ENCODE measurements at regions not wholly inside any gene's neighbourhood (a gene's known extent, or its start where the extent isn't known, plus 50 kb on each side); places are given as distances from the start of the nearest gene placed in this dataset.
"Not testable (repeated sequence)": the region's sequence is repeated elsewhere in the genome, so short reads cannot be mapped to it uniquely, and the experiment has no call there.

DNA sequence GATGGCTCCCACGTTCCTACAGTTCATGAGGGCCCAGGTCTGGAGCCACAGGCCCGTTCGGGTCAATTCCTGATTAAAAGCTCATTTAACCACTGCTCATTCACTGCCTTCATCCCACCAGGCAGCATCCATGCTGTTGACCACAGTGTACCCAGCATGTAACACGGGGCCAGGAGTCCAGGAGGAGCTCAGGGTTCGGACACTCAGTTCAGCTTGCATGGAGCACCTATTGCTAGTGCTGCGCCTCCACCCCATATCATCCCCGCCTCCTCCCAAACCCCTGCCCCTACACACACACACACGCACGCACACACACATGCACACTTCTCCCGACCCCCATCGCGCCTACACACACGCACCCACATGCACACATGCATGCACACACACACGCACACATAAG is 72.9 kb upstream of the SNTG2 start:
- no peak for DNase-seq

- DNase-seq, result no peak
Measured at GRCh38 chr2:875687-876615, 74.7 kb upstream of the SNTG2 start.

DNA sequence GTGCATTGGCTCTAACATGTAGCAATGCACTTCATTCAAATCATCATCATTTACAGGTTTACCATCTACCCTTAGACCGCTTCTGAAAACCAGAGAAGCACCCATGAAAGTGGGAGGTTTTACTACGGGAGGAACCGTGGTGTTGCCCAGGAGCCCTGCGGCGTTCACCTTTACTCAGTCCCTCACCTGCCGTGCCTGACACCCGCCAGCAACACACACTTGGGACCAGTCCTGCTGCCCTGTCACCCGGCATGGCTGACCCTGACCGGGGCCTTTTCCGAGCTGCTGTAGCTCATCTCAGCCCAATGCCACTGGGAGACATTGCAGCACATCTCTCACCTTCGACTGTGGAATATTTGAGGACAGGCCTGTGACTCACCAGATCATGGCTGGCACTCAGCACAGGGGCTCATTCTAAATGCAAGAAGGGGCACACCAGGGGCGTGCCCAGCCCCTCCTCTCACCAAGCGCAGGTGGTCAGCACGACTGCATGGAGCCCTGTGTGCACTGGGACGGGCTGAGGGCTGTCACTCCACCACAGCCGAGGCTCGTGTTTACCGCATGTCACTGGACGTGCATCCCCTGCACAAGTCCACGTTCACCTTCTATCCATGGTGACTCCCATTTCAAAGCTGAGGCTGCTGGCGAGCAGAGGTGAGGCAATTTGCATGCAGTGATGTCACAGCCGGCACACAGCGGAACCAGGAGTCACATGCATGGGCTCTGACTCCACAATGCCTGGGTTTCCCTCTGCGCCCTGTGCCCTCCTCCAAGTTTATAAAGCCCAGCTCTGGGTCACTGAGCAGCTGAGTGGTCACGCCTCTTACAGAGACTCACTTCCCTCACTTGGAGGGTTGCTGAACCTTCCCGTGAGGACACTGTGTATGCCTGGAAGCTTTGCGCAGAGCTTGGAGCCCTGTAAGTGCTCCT is 76.7 kb upstream of the SNTG2 start:
- DNase-seq, result no peak

GRCh38 chr2:873027-873426 is 77.6 kb upstream of the SNTG2 start:
- no peak for DNase-seq

- DNase-seq, result no peak
Measured at GRCh38 chr2:871926-872680, 78.5 kb upstream of the SNTG2 start.

- DNase-seq, result no peak
Measured at GRCh38 chr2:871175-871727, 79.4 kb upstream of the SNTG2 start.

DNA sequence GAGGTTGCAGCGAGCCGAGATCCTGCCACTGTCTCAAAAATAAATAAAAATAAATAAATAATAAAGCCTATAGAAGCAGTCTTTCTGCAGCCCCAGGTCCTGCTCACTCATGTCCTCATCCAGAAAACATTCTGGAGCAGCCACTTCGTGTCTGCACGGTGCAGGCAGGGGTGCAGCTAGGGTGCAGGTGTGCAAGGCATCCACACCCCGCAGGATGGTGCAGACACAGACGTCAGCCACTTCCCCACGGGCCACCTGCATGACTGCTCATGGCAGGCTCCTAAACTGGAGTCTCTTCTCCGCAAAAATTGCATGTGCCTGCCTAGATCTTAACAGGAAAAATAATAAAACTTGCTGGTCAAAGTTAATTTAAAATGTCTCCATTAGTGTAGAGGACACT is 80.2 kb upstream of the SNTG2 start:
- DNase-seq, result no peak

DNA sequence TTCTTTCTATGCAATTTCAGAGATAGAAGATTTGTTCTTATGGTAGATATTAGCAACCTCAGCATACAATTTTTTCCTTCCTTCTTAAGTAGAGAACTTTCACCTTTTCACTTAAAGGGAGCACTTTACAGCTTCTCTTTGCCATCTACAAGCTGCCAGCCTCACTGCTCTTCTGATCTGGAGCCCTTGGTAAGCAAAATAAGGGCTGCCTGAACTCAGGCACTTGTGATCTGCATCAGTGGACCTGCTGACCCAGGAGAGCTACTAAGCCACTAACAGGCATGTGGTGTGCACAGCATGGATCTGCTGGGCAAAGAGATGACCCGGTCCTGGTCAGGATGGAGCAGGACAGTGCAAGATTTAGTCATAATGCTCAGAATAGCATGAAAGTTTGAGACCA is 80.8 kb upstream of the SNTG2 start:
- DNase-seq, result no peak

DNA sequence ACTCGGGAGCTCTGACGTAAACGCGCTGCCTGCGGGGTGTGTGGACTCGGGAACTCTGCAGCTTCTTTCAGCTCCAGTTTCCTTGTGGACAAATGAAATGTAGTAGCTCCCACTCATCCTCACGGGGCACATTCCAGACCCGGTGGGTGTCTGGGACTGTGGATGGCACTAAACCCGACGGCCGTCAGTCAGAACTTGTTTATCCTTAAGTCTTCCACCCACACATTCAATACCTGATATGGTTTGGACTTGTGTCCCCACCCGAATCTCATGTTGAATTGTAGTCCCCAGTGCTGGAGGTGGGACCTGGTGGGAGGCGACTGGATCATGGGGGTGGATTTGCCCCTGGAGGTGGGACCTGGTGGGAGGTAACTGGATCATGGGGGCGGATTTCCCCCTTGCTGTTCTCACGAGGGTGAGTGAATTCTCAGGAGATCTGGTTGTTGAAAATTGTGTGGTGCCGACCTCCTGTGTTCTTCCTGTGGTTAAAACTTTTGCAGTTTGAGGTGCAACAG is 81.2 kb upstream of the SNTG2 start:
- DNase-seq, result no peak

DNA sequence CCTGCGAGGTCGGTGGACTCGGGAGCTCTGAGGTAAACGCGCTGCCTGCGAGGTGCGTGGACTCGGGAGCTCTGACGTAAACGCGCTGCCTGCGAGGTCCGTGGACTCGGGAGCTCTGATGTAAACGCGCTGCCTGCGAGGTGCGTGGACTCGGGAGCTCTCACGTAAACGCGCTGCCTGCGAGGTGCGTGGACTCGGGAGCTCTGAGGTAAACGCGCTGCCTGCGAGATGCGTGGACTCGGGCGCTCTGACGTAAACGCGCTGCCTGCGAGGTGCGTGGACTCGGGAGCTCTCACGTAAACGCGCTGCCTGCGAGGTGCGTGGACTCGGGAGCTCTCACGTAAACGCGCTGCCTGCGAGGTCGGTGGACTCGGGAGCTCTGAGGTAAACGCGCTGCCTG is 81.8 kb upstream of the SNTG2 start:
- DNase-seq, result not testable (repeated sequence)

DNA sequence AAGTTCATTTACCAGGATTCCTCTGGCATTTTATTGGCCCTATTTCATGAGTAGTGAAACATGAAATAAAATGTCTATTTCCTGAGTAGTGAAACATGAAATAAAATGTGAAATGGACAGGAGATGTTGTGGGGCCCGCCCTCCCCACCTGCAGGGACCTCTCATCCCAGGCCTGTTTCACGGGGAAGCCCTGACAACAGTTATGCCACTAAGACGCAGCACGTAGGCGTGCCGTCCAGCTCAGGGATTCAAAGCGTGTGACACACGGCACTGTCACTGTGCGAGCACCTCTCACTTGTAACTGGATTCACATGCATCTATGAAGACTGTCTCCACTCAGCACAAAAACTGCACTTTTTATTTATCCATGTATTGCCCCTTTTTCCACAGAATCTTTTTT is 83.4 kb upstream of the SNTG2 start:
- DNase-seq, result no peak

GRCh38 chr2:866887-867286 is 83.8 kb upstream of the SNTG2 start:
- no peak for DNase-seq

DNA sequence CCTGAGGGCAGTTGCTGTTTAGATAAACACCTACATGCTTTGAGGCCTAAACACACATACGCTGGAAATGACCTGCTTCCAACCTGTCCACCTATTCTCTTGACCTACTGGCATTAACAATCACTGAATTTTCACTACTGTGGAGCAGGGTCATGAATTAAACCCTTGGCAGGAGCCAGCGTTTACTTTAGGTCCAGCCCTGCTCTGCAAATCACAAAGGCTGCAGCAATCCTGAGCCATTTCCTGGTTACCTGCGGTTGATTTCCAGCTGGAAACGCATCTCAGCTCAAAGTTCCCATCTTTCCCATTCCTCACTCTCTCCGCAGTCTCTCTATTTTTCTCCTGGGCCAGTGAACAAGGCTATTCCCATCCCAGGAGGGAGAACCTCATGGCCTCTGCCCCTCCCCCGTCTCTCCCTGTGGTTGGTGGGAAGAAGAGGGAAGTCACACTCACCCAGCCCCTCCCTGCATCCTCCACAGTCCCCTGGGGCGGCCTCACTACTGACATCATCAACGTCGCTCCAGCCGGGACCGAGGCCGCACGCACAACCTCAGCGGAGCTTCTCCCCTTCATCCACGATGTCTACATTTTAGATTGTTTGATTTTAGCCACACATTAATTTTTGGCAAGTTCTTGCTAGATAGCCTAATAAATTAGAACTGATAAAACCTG is 84.5 kb upstream of the SNTG2 start:
- DNase-seq, result no peak

DNA sequence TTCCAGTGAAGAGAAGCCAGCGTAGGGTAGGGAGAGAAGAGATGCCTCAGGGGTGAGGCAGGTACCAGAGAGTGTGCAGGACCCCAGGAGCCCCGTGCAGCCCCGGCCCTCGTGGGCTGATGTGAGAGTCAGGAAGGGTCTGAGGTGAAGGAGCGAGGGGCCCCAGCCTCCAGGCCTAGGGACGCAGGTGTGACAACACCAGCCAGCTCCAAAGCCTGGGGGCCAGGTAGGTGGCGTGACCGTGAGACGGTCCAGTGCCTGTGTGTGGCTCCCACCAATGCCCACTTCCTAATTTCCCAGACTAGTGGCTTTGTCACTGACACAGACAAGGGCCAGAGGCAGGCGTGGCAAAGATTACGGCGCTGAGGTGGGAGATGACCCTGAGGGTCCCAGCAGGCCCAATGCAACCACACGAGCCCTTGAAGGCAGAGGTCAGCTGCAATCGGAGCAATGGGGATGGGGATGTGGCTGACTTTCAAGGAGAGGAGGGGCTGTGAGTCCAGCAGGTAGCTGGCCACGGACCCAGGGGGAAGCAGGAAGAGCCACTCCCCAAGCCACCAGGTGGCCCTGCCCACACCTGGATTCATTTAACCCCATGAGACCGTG is 86.0 kb upstream of the SNTG2 start:
- no peak for DNase-seq

GRCh38 chr2:863732-864450 is 86.8 kb upstream of the SNTG2 start:
- no peak for DNase-seq

DNA sequence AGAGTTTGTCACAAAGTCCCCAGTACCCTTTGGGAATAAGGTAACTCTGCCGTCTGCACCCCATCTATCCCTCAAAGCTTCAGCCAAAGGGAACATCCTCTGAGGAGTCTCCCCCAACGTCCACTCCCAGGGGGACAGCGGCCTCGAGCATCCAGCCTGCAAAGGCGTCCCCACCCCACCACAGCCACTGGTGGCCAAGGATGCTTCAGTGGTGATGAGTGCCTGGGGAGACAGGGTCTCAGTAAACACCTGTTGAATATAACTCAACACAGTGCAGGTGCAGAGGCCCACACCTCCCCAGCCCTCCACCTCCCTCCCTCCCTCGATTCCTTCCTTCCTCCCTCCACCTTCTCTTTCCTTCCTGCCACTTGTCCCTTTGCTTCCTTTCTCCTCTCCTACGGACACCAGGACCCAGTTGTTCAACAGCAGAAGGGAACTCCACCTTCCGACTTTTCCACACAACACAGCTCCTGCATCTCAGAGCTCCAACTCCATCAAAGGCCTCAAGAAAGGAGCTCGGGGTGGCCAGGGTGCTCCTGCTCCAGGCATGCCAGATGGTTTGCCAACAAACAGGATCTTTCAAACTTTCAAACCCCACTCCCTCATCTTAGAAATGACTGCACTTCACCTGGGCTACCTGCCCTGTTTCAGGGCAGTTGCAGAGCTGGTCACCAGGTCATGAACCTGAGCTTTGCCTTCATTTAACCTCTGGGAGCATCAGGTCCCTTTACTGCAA is 87.8 kb upstream of the SNTG2 start:
- no peak for DNase-seq

DNA sequence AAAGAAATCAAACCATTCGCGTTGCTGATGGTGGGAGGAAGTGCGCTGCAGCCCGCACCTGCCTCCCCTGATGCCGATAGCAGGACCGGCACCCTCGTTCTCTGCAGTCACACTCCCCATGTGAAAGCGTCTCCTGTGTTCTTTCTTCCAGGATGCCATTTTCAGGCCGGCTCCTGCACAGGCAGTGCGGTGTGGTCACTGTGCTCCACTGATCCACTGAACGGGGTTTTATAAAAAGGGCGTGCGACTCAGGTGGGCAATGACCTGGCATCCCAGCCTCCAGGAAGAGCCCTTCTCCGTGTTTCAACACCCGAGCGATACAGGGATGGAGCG is 88.3 kb upstream of the SNTG2 start:
- DNase-seq, result no peak

DNA sequence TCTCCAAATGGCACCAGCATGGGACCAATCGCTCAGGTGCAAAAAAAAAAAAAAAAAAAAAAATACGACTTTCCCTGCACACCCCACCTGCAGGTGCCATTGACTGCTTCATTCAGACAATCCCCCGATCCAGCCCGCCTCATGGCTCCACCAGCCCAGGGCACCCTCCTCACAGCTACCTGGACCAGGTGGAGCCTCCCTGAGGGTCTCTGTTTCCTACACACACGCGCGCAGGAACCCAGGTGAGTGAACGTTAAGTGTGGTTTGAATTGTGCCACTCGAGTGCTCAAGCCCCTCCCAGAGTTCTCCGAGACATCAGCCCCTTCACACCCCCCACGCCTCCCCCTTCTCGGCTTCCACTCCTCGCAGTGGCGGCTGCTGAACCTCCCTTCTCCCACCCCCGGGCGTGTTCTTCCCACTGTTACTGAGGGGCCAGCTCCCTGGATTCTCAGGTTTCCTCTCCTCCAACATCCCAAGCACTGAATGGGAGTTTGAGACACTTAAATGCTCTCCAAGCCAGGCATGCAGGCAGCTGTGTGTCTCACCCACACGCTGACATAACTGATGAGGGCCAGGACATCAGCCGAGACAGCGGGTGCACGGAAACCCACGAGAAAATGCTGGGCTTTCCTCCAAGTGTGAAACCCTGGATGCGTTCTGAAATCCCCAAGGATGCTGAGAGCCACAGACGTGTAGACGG is 88.8 kb upstream of the SNTG2 start:
- DNase-seq, result no peak

- DNase-seq, result no peak
Measured at GRCh38 chr2:860259-860855, 90.3 kb upstream of the SNTG2 start.
